Left lung (tissue), 4 donors: ENCODE measurements at regions not wholly inside any gene's neighbourhood (a gene's known extent, or its start where the extent isn't known, plus 50 kb on each side); places are given as distances from the start of the nearest gene placed in this dataset.

ENCODE experiments used
- ATAC-seq: fragments of 200-7000 bp; cut with Tn5 transposase; one replicate; pipeline ENCODE4 v1.9.1; 2020; ENCODE audit warnings: moderate library complexity
- DNase-seq, 4 donors: peaks; one replicate each; pipeline ENCODE4 v3.0.0-alpha.2; 2013 to 2020
- H3K27ac ChIP-seq, 2 donors: fragments of 200-600 bp; sonication (generic) in 1 of 2; one replicate each; pipeline versions ENCODE4 v1.5.0 to v1.8.0; 2020 to 2021
- H3K27me3 ChIP-seq, 2 donors: fragments of 200-600 bp; sonication (generic) in 1 of 2; one replicate each; pipeline versions ENCODE4 v1.5.0 to v1.8.0; 2020 to 2021
- H3K36me3 ChIP-seq, 2 donors: fragments of 200-600 bp; sonication (generic) in 1 of 2; one replicate each; pipeline versions ENCODE4 v1.5.0 to v1.8.0; 2020 to 2021
- H3K4me1 ChIP-seq, 2 donors: fragments of 200-600 bp; one replicate each; pipeline ENCODE4 v1.8.0; 2021
- H3K4me3 ChIP-seq, 2 donors: fragments of 200-600 bp; sonication (generic) in 1 of 2; one replicate each; pipeline versions ENCODE4 v1.5.0 to v1.8.0; 2020 to 2021; ENCODE audit warnings: mild to moderate bottlenecking in 1 of 2
- H3K9me3 ChIP-seq, 2 donors: fragments of 200-600 bp; sonication (generic) in 1 of 2; one replicate each; pipeline versions ENCODE4 v1.5.0 to v1.8.0; 2020 to 2021
- CTCF ChIP-seq, 2 donors: fragments of 200-600 bp; sonication (generic) in 1 of 2; IDR thresholded peaks; one replicate each; pipeline versions ENCODE4 v1.5.0 to v1.8.0; 2021; ENCODE audit warnings: antibody characterized with exemption in 2 of 2
- intact Hi-C, 2 donors: fragments of 100-400 bp; cut with DNase I; formaldehyde crosslinking; loops; one replicate each; pipeline versions ENCODE4 v1.11.2 to v1.14.2; 2022
- donor health status: DM: no; HTN: yes; CAD: no.
- donor health status: DM: no; HTN: no; CAD: no.

- intact Hi-C loops = no loop called here
- DNase-seq (no peak), ATAC-seq (no peak)
- TF ChIP-seq CTCF (IDR thresholded peaks at IDR 0.05) = no peak
- no peaks in the 10 kb centered on the region for H3K27me3 ChIP-seq
- H3K9me3 ChIP-seq = peaks cover 0 to 11% of the 10 kb centered on the region in 2 donors
- H3K4me1 ChIP-seq = peaks cover 0 to 11% of the 10 kb centered on the region in 2 donors
- no peaks in the 10 kb centered on the region for H3K36me3 ChIP-seq
- no peak overlapping the region for H3K4me3 ChIP-seq
- H3K27ac ChIP-seq = no peak overlapping the region
Observed at GRCh38 chr3:152658977-152659720, 175.8 kb upstream of the P2RY1 start.

GRCh38 chr3:152662157-152662556 lies 172.8 kb upstream of the P2RY1 start:
- Histone ChIP-seq H3K27me3 (no peaks in the 10 kb centered on the region), H3K4me3 (no peak overlapping the region), H3K4me1 (peaks cover 0 to under 1% of the 10 kb centered on the region in 2 donors), H3K27ac (no peak overlapping the region), H3K9me3 (peaks cover 0 to 11% of the 10 kb centered on the region in 2 donors), H3K36me3 (no peaks in the 10 kb centered on the region)
- intact Hi-C loops = no loop called here
- TF ChIP-seq CTCF (IDR thresholded peaks at IDR 0.05) = no peak
- ATAC-seq = no peak
- DNase-seq = no peak

GRCh38 chr3:152664766-152665165 lies 170.2 kb upstream of the P2RY1 start:
- ATAC-seq = no peak
- peaks cover 0 to 11% of the 10 kb centered on the region in 2 donors for H3K9me3 ChIP-seq

GRCh38 chr3:152667267-152667666 lies 167.7 kb upstream of the P2RY1 start:
- no peak for DNase-seq
- no peaks in the 10 kb centered on the region for H3K27me3 ChIP-seq
- intact Hi-C loops = no loop called here
- no peak overlapping the region for H3K4me3 ChIP-seq
- ATAC-seq = no peak
- no peak for TF ChIP-seq CTCF (IDR thresholded peaks at IDR 0.05)
- H3K27ac ChIP-seq = no peak overlapping the region
- no peaks in the 10 kb centered on the region for H3K4me1 ChIP-seq
- H3K36me3 ChIP-seq = no peaks in the 10 kb centered on the region
- H3K9me3 ChIP-seq = no peaks in the 10 kb centered on the region

More at GRCh38 chr3:152664766-152665165, 170.2 kb upstream of the P2RY1 start:
- DNase-seq = no peak
- intact Hi-C loops = no loop called here
- no peak overlapping the region for H3K4me3 ChIP-seq
- no peaks in the 10 kb centered on the region for H3K36me3 ChIP-seq
- TF ChIP-seq CTCF (IDR thresholded peaks at IDR 0.05) = no peak
- H3K27me3 ChIP-seq = no peaks in the 10 kb centered on the region
- no peak overlapping the region for H3K27ac ChIP-seq
- H3K4me1 ChIP-seq = no peaks in the 10 kb centered on the region

GRCh38 chr3:152669560-152669959 lies 165.4 kb upstream of the P2RY1 start:
- DNase-seq = no peak
- Histone ChIP-seq H3K27ac (no peak overlapping the region), H3K27me3 (no peaks in the 10 kb centered on the region), H3K36me3 (no peaks in the 10 kb centered on the region), H3K9me3 (no peaks in the 10 kb centered on the region), H3K4me3 (no peak overlapping the region), H3K4me1 (no peaks in the 10 kb centered on the region)
- no peak for TF ChIP-seq CTCF (IDR thresholded peaks at IDR 0.05)
- ATAC-seq = no peak
- intact Hi-C loops = no loop called here
